HepG2 (cell line): ENCODE measurements at regions not wholly inside any gene's neighbourhood (a gene's known extent, or its start where the extent isn't known, plus 50 kb on each side); places are given as distances from the start of the nearest gene placed in this dataset.

Experiments used
- ATAC-seq: fragments of 200-7000 bp; cut with Tn5 transposase; 3 replicates; pipeline ENCODE4 v1.9.1; 2020; ENCODE audit warnings: mild to moderate bottlenecking, moderate library complexity
- BruUV-seq: library from RNA; stranded (reverse); fragments of 400-500 nt; replicated peaks from 2 replicates; lab custom pipeline; 2021; lab: Mats Ljungman, UMichigan
- CTCF ChIA-PET: fragments of 300-600 bp; formaldehyde crosslinking; extraction: SDS; loops from one replicate; lab custom pipeline; 2021; ENCODE audit warnings: low total read pairs, inconsistent platforms, low intra/inter-chr PET ratio; lab: Yijun Ruan, JAX
- POLR2A ChIA-PET: fragments of 350-600 bp; sonication (Branson Sonifier 250); formaldehyde crosslinking; loops from one replicate; lab custom pipeline; 2020; ENCODE audit warnings: antibody characterized with exemption, inconsistent platforms; lab: Yijun Ruan, JAX
- DNase-seq: peaks from one replicate; pipeline ENCODE4 v3.0.0-alpha.2; 2015; ENCODE audit warnings: low spot score
- FAIRE-seq: peaks from 3 replicates; lab custom pipeline; 2011; peaks lifted over from hg19 to GRCh38; lab: Jason Lieb, UNC
- H2AFZ ChIP-seq: one replicate; pipeline ENCODE4 v1.6.1; 2011; ENCODE audit warnings: low read length, inconsistent platforms
- H3K27ac ChIP-seq: fragments of 300-600 bp; 3 replicates; pipeline ENCODE4 v1.8.0; 2011; ENCODE audit warnings: mixed run types, mild to moderate bottlenecking, mixed read lengths, low read length, inconsistent platforms; ENCODE audit not compliant: insufficient read depth; ENCODE audit errors: extremely low read length
- H3K27me3 ChIP-seq, 2 experiments: fragments of 200-600 bp in 1 of 2; 2 replicates in 1 of 2; 3 replicates in 1 of 2; pipeline versions ENCODE4 v1.6.0 to v1.8.0; 2011; ENCODE audit warnings: low read length in 2 of 2, mild to moderate bottlenecking in 2 of 2, moderate library complexity in 2 of 2, inconsistent platforms in 1 of 2; ENCODE audit not compliant: insufficient read depth in 2 of 2, control insufficient read depth in 1 of 2
- H3K36me3 ChIP-seq, 2 experiments: fragments of 200-600 bp in 1 of 2; replicated peaks in 1 of 2; 2 replicates in 1 of 2; 3 replicates in 1 of 2; pipeline versions ENCODE4 v1.5.1 to v1.8.0; 2011; ENCODE audit warnings: low read length in 2 of 2, inconsistent platforms in 1 of 2; ENCODE audit not compliant: insufficient read depth in 2 of 2, control insufficient read depth in 1 of 2
- H3K4me1 ChIP-seq: 2 replicates; pipeline ENCODE4 v1.5.1; 2012; ENCODE audit warnings: low read length, inconsistent platforms; ENCODE audit not compliant: insufficient read depth
- H3K4me2 ChIP-seq: 2 replicates; pipeline ENCODE4 v1.6.0; 2011; ENCODE audit warnings: low read depth, low read length, inconsistent platforms
- H3K4me3 ChIP-seq, 3 experiments: fragments of 200-600 bp in 1 of 3; sonication (generic), shearing (Covaris generic) in 1 of 3; replicated peaks in 1 of 3; 2 replicates each; pipeline ENCODE4 v1.5.1; 2011 to 2016; ENCODE audit warnings: low read length in 3 of 3, inconsistent platforms in 2 of 3, low read depth in 2 of 3, mild to moderate bottlenecking in 2 of 3, control low read depth in 1 of 3, mixed read lengths in 1 of 3; ENCODE audit not compliant: insufficient read depth in 1 of 3
- H3K79me2 ChIP-seq: one replicate; pipeline ENCODE4 v1.6.1; 2011; ENCODE audit warnings: low read length, inconsistent platforms; ENCODE audit not compliant: insufficient read depth
- H3K9ac ChIP-seq: 2 replicates; pipeline ENCODE4 v1.6.0; 2011; ENCODE audit warnings: mild to moderate bottlenecking, low read depth, low read length, inconsistent platforms; ENCODE audit not compliant: insufficient read depth
- H3K9me3 ChIP-seq: 2 replicates; pipeline ENCODE4 v1.5.1; 2012; ENCODE audit warnings: mild to moderate bottlenecking, low read length
- H4K20me1 ChIP-seq: 2 replicates; pipeline ENCODE4 v1.6.0; 2011; ENCODE audit warnings: inconsistent platforms, mild to moderate bottlenecking, low read length, moderate library complexity; ENCODE audit not compliant: insufficient read depth
- ARNTL ChIP-seq: sonication (generic); formaldehyde crosslinking; IDR thresholded peaks from 2 replicates; pipeline ENCODE4 v1.4.0; 2020; ENCODE audit warnings: mild to moderate bottlenecking, missing genetic modification reagents
- BORCS8-MEF2B ChIP-seq: sonication (generic); formaldehyde crosslinking; IDR thresholded peaks from 2 replicates; pipeline ENCODE4 v1.8.0; 2022; ENCODE audit warnings: mild to moderate bottlenecking, missing genetic modification reagents
- ERF ChIP-seq: IDR thresholded peaks from 2 replicates; pipeline ENCODE4 v1.6.1; 2018; ENCODE audit warnings: missing biosample characterization, missing genetic modification reagents
- FOXC1 ChIP-seq: sonication (generic); formaldehyde crosslinking; IDR thresholded peaks from 2 replicates; pipeline ENCODE4 v1.8.0; 2022; ENCODE audit warnings: mild to moderate bottlenecking, missing genetic modification reagents, borderline replicate concordance
- HDAC2 ChIP-seq: sonication (generic); formaldehyde crosslinking; IDR thresholded peaks from 2 replicates; pipeline ENCODE4 v1.4.0; 2020; ENCODE audit warnings: missing genetic modification reagents
- IRF1 ChIP-seq: sonication (generic); formaldehyde crosslinking; IDR thresholded peaks from 2 replicates; pipeline ENCODE4 v1.4.0; 2020; ENCODE audit warnings: low read depth, mild to moderate bottlenecking, missing genetic modification reagents
- JUN ChIP-seq: sonication (generic); formaldehyde crosslinking; IDR thresholded peaks from 2 replicates; pipeline ENCODE4 v1.4.0; 2020; ENCODE audit warnings: mild to moderate bottlenecking, missing genetic modification reagents
- KDM2A ChIP-seq: sonication (generic); formaldehyde crosslinking; IDR thresholded peaks from 2 replicates; pipeline ENCODE4 v1.4.0; 2020; ENCODE audit warnings: low read depth, missing genetic modification reagents, borderline replicate concordance
- KLF12 ChIP-seq: sonication (generic); formaldehyde crosslinking; IDR thresholded peaks from 2 replicates; pipeline ENCODE4 v1.4.0; 2020; ENCODE audit warnings: missing genetic modification reagents, borderline replicate concordance
- LCORL ChIP-seq, 2 experiments: fragments of 450-650 bp in 1 of 2; sonication (generic) in 1 of 2; formaldehyde crosslinking in 1 of 2; IDR thresholded peaks; 2 replicates each; pipeline versions ENCODE4 v1.5.0 to v1.6.1; 2017 to 2020; ENCODE audit warnings: antibody characterized with exemption in 1 of 2, missing genetic modification reagents in 1 of 2
- NBN ChIP-seq: fragments of 450-650 bp; conservative IDR thresholded peaks from 2 replicates; pipeline ENCODE4 v1.6.1; 2017
- RARG ChIP-seq: sonication (generic); formaldehyde crosslinking; IDR thresholded peaks from 2 replicates; pipeline ENCODE4 v1.4.0; 2020; ENCODE audit warnings: low read depth, mild to moderate bottlenecking, missing genetic modification reagents
- ZMYM3 ChIP-seq: sonication (generic); formaldehyde crosslinking; IDR thresholded peaks from 2 replicates; pipeline ENCODE4 v1.5.1; 2020; ENCODE audit warnings: mild to moderate bottlenecking, missing genetic modification reagents
- ZNF101 ChIP-seq: sonication (generic); formaldehyde crosslinking; IDR thresholded peaks from 2 replicates; pipeline ENCODE4 v1.4.0; 2020; ENCODE audit warnings: mild to moderate bottlenecking, low read depth, missing genetic modification reagents, borderline replicate concordance
- ZNF230 ChIP-seq: sonication (generic); formaldehyde crosslinking; IDR thresholded peaks from 2 replicates; pipeline ENCODE4 v1.4.0; 2020; ENCODE audit warnings: mild to moderate bottlenecking, missing genetic modification reagents
- ZNF674 ChIP-seq: sonication (generic); formaldehyde crosslinking; IDR thresholded peaks from 2 replicates; pipeline ENCODE4 v1.5.0; 2020; ENCODE audit warnings: low read depth, mild to moderate bottlenecking, missing genetic modification reagents
- WGBS: methylation state at CpG from one replicate; pipeline ENCODE4 v1.1.6; 2017; ENCODE audit warnings: low lambda C conversion rate; 5-methylcytosine and 5-hydroxymethylcytosine counted together
- in situ Hi-C: cut with HindIII; loops from 2 replicates; pipeline ENCODE4 v1.10.0; 2017; ENCODE audit warnings: low pct_unique_long_range_greater_than_20kb; ENCODE audit not compliant: extremely low pct_ligation_motif_present
- intact Hi-C: fragments of 100-400 bp; cut with micrococcal nuclease; formaldehyde crosslinking; loops from one replicate; pipeline ENCODE4 v1.10.0; 2022; ENCODE audit not compliant: unreplicated experiment
- TF ChIP-seq, protein P1 (sequence below): sonication (generic); formaldehyde crosslinking; IDR thresholded peaks from 2 replicates; pipeline ENCODE4 v1.5.0; 2020; ENCODE audit warnings: mild to moderate bottlenecking, missing genetic modification reagents, borderline replicate concordance
- TF ChIP-seq, protein P2 (sequence below): sonication (generic); formaldehyde crosslinking; IDR thresholded peaks from 2 replicates; pipeline ENCODE4 v1.4.0; 2020; ENCODE audit warnings: missing genetic modification reagents

- ChIA-PET CTCF (interaction anchor here (1.1 kb wide), 1 partner anchor 79 kb away, joined by 3 read pairs; no protein-coding TSS in a partner anchor), POLR2A (interaction anchor here (0.8 to 3.7 kb wide), 4 partner anchors 8 to 29 kb away, joined by 3 to 17 read pairs (median 4); no protein-coding TSS in a partner anchor)
- WGBS, result no CpG with 5 or more reads among the region's 63 CpGs
- no peaks in the 10 kb centered on the region; a peak in 1 of 5 replicates for H3K27me3 ChIP-seq
- no TSS peak for BruUV-seq
- H3K4me1 ChIP-seq, result peaks cover 33% of the 10 kb centered on the region
- peak overlapping the region; percentile 77 for H3K27ac ChIP-seq
- ATAC-seq (peak; percentile 23), DNase-seq (peak; percentile 28), FAIRE-seq (no peak)
- intact Hi-C loops, result loop anchor here (5.0 to 10.0 kb wide), 2 partner anchors 70 to 82 kb away; partner anchors contain the start of gene RNF38
- peak overlapping the region; percentile 91 for H3K9ac ChIP-seq
- no peaks in the 10 kb centered on the region for H4K20me1 ChIP-seq
- in situ Hi-C loops, result no loop called here
- H2AFZ ChIP-seq, result no peak overlapping the region
- H3K9me3 ChIP-seq, result no peaks in the 10 kb centered on the region
- H3K4me3 ChIP-seq, result peak overlapping the region; percentile 71 to 94 (median 84)
- no peaks in the 10 kb centered on the region for H3K36me3 ChIP-seq
- peak overlapping the region; percentile 75 for H3K4me2 ChIP-seq
- H3K79me2 ChIP-seq, result peaks cover 39% of the 10 kb centered on the region
- TF ChIP-seq KDM2A (CRISPR knock-in tag) (peak; percentile 23; the same call in 1 of the 2 replicates), ZNF101 (CRISPR knock-in tag) (no peak), ZNF674 (CRISPR knock-in tag) (no peak), IRF1 (CRISPR knock-in tag) (no peak), HDAC2 (CRISPR knock-in tag) (peak; percentile 45; the same call in 1 of the 2 replicates), LCORL (IDR thresholded peaks at IDR 0.05) (no peak), LCORL (CRISPR knock-in tag; IDR thresholded peaks at IDR 0.05) (0 out of 2 replicates have a peak, but pooled peaks have one; percentile 34), FOXC1 (CRISPR knock-in tag) (0 out of 2 replicates have a peak, but pooled peaks have one; percentile 27), JUN (CRISPR knock-in tag) (no peak), RARG (CRISPR knock-in tag) (no peak), ZNF230 (0 out of 2 replicates have a peak, but pooled peaks have one; percentile 37), ARNTL (CRISPR knock-in tag) (no peak), KLF12 (no peak), NBN (no peak), ZMYM3 (CRISPR knock-in tag) (peak; percentile 92), ERF (no peak), BORCS8-MEF2B (CRISPR knock-in tag) (peak; percentile 40; the same call in 1 of the 2 replicates)
- TF ChIP-seq, protein P1, sequence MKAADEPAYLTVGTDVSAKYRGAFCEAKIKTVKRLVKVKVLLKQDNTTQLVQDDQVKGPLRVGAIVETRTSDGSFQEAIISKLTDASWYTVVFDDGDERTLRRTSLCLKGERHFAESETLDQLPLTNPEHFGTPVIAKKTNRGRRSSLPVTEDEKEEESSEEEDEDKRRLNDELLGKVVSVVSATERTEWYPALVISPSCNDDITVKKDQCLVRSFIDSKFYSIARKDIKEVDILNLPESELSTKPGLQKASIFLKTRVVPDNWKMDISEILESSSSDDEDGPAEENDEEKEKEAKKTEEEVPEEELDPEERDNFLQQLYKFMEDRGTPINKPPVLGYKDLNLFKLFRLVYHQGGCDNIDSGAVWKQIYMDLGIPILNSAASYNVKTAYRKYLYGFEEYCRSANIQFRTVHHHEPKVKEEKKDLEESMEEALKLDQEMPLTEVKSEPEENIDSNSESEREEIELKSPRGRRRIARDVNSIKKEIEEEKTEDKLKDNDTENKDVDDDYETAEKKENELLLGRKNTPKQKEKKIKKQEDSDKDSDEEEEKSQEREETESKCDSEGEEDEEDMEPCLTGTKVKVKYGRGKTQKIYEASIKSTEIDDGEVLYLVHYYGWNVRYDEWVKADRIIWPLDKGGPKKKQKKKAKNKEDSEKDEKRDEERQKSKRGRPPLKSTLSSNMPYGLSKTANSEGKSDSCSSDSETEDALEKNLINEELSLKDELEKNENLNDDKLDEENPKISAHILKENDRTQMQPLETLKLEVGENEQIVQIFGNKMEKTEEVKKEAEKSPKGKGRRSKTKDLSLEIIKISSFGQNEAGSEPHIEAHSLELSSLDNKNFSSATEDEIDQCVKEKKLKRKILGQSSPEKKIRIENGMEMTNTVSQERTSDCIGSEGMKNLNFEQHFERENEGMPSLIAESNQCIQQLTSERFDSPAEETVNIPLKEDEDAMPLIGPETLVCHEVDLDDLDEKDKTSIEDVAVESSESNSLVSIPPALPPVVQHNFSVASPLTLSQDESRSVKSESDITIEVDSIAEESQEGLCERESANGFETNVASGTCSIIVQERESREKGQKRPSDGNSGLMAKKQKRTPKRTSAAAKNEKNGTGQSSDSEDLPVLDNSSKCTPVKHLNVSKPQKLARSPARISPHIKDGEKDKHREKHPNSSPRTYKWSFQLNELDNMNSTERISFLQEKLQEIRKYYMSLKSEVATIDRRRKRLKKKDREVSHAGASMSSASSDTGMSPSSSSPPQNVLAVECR, result peak; percentile 57; the same call in 1 of the 2 replicates
- TF ChIP-seq, protein P2, sequence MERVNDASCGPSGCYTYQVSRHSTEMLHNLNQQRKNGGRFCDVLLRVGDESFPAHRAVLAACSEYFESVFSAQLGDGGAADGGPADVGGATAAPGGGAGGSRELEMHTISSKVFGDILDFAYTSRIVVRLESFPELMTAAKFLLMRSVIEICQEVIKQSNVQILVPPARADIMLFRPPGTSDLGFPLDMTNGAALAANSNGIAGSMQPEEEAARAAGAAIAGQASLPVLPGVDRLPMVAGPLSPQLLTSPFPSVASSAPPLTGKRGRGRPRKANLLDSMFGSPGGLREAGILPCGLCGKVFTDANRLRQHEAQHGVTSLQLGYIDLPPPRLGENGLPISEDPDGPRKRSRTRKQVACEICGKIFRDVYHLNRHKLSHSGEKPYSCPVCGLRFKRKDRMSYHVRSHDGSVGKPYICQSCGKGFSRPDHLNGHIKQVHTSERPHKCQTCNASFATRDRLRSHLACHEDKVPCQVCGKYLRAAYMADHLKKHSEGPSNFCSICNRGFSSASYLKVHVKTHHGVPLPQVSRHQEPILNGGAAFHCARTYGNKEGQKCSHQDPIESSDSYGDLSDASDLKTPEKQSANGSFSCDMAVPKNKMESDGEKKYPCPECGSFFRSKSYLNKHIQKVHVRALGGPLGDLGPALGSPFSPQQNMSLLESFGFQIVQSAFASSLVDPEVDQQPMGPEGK (CRISPR knock-in tag), result peak; percentile 57
Measured at GRCh38 chr9:36486933-36487481, 85.7 kb upstream of the MELK start.
